CMK (cell line): ENCODE measurements at regions not wholly inside any gene's neighbourhood (a gene's known extent, or its start where the extent isn't known, plus 50 kb on each side); places are given as distances from the start of the nearest gene placed in this dataset.

ENCODE experiments used
- DNase-seq: peaks from one replicate; pipeline ENCODE4 v3.0.0-alpha.2; 2010; ENCODE audit warnings: low read depth

- DNase-seq = no peak
These were observed 103.9 kb upstream of the RET start for GRCh38 chr10:42972946-42973345.

- no peak for DNase-seq
These were observed 103.5 kb upstream of the RET start for GRCh38 chr10:42973411-42973810.

GRCh38 chr10:42973870-42974692, 102.8 kb upstream of the RET start:
- DNase-seq = no peak

DNA sequence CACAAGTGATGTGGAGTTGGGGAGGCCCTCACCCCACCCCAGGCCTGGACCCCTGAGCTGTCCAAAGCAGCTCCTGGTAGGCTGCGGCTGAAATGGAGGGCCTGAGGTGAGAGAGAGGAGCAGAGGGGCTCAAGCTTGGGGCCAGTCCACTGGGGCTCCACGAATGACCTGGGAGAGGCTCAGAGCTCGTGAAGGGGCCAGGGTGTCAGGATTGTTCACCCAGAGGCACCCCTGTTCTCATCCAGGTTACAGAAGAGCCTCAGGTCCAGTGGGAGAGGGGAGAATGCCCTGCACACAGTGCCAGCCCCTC, 102.2 kb upstream of the RET start:
- DNase-seq = no peak

- DNase-seq = no peak
These were observed 101.8 kb upstream of the RET start for GRCh38 chr10:42975005-42975493.

GRCh38 chr10:42975558-42976340, 101.1 kb upstream of the RET start:
- no peak for DNase-seq

DNA sequence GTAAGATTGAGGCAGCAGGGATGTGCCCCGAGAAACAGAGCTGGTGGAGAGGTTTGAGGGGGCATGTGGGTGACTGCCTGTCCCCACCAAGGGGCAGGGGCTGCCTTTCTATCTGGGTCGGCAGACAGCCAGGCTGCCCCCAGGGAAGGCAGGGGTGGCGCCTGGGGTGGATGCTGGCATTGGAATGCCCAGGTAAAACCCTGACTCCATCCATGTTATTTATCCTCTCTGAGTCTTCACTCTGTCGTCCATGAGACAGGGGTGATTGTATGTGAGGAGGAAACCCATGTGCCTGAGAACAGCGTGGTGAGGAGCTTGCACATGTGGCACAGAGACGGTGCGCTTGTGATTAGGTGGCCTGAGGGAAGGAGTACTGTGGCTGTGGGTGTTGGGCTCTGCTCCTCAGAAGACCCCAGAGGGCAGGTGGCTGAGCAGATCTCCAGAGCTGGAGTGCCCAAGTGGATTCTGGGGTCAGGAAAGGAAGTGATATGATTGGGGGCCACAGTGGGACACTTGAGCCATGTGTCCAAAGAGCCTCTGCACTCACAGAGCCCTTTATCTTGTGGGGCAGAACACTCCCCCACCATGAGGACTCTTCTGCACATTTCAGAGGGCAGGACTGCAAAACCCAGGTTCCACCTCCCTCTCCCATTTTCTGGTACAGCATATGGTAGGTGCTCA, 100.4 kb upstream of the RET start:
- no peak for DNase-seq

DNA sequence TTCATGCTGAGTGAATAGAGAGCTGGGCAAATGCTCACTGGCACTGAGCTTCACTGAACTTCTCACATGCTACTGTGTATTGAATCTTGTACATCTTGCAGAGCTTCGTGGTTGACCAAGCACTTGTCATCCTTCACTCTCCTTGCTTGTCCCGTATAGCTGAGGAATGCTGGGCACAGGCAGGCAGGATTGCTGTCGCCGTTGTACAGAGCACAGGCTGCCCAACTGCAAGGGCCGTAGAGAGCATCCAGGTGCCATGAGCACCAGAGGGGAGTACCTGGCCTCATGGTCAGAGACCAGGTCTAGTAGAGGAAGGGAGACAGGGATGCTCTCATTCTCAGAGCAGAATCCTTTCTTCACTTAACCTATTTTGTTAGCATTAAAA, 99.8 kb upstream of the RET start:
- no peak for DNase-seq

DNA sequence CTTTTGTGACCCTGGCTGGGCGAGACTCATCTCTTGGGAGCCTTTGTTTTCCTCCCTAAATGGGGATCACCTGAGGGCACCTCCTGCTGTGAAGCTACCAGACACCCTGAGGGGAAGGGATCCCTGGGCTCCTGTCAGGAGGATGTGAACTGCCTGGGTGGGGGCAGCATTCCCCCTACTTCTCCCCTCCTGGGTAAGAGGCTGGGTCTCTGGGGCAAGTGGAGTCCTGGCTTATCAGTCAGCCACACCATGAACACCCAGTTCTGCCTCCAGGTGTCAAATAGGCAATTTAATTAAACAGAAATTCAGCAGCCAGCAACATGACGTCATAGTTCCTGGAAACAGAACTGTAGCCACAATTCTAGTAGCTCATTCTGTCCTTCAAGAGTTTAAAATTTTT, 97.7 kb upstream of the RET start:
- DNase-seq = no peak

- no peak for DNase-seq
These were observed 97.0 kb upstream of the RET start for GRCh38 chr10:42979721-42980467.

GRCh38 chr10:42980553-42981357, 96.1 kb upstream of the RET start:
- DNase-seq = no peak

DNA sequence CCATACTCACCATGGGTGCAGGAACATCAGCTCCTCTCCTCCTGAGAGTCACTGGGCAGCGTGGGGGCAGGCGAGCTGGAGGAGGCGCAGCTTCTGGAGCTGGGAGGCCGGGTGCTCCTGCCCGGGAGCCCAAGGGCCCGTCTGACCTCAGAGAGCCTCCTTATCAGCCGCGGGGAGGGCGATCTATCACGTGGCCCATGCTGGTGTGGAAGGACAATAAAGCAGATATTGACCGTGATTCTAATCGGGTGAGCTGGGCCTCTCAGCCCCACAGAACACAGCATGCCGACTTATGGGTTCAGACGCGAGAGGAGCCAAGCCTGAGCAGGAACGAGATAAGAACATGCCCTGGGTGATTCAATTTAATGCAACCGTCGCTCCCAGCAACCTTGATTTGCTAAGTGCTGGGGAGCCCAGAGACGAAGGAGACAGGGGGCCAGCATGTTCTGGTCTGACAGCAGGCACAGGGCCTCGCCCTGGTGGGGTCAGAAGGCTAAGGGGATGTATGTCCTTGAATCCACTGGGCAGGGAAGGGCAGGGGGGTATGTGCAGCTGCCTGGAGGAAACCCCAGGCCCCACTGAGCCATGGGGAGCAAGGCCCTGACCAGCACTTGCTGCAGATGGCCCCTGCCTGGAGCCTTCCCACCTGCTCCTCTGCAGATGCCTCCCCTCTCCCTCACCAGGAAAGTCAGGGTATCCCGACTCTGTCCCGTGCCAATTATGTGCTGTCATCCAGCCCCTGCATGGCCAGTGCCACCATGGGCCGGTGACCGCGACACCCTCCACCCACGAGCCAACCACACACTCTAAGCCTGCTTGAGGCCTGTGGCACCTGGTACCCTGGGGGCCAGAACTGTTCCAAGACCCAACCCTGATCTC, 95.3 kb upstream of the RET start:
- no peak for DNase-seq

DNA sequence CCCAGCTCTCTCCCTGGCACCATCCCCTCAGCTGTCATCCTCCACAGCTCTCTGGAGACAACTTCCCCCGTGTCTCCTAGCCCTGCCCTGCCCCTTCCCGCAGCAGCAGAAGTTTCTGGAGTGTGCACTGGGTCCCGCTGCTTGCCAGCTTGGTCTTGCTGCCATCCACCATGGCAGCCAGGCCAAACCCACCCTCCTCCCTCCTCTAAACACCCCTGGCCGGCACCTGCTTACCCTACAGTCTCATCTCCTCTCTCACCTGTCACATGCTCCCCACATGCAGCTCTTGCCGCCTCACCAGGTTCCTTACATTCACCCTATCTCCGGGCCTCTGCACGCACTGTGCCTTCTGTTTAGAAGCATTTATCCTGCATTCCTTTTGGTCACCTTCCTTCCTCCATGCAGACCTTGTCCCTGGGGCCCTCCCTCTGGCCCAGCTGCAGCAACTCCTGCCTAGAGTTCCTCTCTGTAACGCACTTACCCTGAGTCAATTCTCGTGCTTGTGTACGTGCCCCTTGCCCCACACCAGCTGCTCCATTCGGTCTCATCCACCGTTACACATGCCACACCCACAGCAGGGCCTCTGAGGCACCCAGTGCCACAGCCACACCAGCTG, 93.9 kb upstream of the RET start:
- no peak for DNase-seq

DNA sequence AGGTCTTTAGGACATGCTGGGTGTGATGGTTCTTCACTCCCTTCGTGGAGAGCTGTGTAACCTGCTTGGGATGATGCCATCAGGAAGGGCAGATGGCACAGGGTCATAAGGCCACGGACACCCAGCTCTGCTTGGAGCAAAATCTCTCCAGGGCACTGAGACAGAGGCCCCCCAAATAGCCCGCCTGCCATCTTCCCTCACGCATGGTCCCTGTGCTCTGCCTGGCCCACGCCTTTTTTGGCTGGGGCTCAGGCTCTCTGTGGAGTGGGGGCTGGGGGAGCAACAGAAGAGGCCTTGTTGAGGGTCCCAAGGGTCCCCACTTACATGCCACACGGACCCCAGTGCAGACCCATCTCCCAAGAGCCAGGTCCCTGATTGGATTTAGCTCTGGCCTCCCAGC, 93.3 kb upstream of the RET start:
- DNase-seq = no peak

- DNase-seq = no peak
These were observed 92.7 kb upstream of the RET start for GRCh38 chr10:42984035-42984610.

DNA sequence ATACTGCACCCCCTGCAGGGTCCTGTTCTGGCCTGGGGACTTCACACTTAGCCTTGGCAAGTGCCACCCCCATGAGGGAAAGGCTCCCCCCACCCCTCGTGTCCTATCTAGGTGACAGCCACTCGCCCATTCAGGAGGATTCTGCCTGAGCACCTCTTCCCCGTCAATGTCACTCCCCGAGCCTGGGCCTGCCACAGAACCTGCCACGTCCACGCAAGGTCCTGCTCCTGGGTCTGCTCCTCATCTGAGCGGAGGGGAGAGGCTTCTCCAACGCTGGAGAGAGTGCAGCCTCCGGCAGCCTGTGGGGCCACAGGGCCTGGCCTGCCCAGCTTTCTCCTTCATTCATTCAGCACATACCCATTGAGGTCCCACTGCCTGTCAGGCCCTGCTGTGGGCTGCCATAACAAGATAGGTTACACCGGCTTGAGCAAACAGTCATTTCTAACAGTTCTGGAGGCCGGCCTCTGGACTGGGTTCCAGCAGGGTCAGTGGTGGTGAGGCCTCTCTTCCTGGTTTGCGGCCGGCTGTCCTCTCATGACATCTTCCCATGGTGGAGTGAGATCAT, 92.0 kb upstream of the RET start:
- DNase-seq = no peak

DNA sequence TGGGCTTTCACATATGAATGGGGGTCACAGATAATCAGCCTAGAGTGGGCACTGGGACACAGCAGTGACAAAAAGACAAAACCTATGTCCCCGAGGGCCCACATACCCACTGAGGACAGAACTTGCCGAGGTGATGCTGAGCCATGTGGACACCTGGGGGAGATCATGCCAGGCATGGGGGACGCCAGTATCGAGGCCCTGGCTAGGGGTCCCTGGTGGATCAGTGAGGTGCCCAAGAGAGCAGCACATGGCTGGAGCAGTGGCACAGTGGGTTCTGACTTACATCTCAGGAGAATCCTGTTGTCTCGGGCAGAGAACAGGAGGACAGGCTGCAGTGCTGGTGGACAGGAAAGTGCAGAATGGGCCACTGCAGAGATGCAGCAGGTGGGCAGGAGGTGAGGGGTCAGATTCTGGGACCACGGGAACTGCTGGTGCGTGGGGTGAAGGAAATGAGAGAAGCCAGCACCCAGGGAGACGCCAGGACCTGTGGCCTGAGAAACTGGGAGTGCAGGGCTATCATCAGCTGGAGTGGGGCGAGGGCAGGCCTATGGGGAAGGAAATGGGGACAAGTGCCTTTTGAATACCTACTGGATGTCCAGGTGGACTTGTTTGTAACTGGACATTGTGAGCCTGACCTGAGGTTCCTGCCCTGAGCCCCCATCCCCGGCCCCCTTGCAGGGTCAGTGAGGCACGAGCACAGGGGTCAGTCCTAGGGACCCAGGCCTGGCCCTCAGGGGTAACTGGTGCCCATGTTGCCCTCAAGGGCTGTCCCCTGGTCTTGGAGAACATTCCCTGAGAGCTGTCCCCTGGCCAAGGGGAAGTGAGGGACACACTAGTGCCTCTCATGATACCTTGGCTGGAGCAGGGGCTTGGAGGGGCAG, 91.2 kb upstream of the RET start:
- DNase-seq = no peak

- DNase-seq = no peak
These were observed 90.2 kb upstream of the RET start for GRCh38 chr10:42986633-42987032.
